ENCODE measurements at regions not wholly inside any gene's neighbourhood (a gene's known extent, or its start where the extent isn't known, plus 50 kb on each side); places are given as distances from the start of the nearest gene placed in this dataset.

DNA sequence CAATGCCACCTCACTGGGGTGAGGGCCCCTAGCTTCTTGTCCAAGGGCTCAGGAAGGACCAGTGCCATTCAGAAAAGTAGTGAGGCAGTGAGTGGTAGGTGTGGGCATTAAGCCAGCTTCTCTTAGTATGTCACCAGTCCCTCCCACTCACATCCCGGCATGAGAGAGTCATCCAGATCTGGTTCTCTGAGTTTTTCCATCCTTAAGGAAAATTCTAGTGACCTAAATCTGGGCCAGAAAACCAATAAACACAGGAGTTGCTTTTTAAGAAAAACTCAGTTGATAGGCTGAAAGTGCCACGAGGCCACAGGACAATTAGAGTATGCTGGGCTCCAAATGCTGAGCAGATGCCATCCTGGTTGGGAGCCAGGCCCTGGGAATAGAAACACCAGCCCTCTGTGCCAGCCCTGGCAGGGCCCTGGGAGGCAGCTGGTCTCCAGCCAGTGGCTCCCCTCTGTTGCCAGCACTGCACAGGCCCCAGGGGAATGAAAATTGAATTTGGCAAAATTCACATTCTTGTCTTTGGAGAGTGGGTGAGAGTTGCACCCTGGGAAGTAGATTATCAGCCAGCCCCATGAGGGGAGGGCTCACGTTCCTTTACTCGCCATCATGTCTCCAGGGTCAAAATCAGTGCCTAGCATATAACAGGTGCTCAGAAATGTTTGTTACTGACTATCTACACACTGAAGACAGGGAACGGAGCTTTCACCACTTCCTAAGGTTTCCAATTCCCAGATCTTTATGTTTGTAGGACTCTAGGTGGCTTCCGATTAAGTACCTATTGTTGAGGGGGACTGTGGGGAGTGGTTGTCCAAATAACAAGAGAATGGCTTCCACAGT, 52.8 kb downstream of the FAM43A start:
- Histone ChIP-seq H3K27me3 (ENCODE audit: low read depth, low read length) (no peaks in the 10 kb centered on the region), H3K9me3 (ENCODE audit: control insufficient read depth in 1 of 2, low read length in 2 of 2) (peaks cover 0 to 10% of the 10 kb centered on the region in 2 donors), H3K4me1 (ENCODE audit: control insufficient read depth in 1 of 2, insufficient read depth in 2 of 2, low read length in 2 of 2) (peaks cover 5 to 9% of the 10 kb centered on the region in 2 donors), H3K27ac (ENCODE audit: low read length) (no peak overlapping the region), H3K4me3 (ENCODE audit: low read depth in 1 of 2, low read length in 2 of 2) (no peak overlapping the region), H3K36me3 (ENCODE audit: control insufficient read depth in 1 of 2, insufficient read depth in 2 of 2, low read length in 2 of 2) (no peaks in the 10 kb centered on the region)

DNA sequence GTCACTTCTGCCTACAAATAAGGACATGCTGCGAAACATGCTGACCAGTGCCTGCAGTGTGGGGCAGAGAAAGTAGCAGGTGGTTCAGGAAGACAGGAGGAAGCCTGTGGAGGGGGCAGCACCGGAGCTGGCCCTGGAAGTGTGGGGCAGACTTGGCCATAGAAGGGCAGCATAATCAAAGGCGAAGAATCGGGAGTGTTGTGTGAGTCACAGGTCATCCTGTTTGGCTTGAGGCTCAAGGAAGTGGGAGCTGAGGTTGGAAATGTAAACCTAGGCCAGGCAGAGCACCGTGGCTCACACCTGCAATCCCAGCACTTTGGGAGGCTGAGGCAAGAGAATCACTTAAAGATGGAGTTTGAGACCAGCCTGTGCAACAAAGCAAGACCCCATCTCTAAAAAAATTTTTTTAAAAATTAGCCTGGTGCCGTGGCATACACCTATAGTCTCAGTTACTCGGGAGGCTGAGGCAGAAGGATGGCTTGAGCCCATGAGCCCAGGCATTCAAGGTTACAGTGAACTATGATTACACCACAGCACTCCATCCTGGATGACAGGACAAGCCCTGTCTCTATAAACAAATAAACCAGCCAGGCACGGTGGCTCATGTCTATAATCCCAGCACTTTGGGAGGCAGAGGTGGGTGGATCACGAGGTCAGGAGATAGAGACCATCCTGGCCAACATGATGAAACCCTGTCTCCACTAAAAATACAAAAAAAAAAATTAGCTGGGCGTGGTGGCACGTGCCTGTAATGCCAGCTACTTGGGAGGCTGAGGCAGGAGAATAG, 54.0 kb downstream of the FAM43A start:
- Histone ChIP-seq H3K9me3 (ENCODE audit: control insufficient read depth in 1 of 2, low read length in 2 of 2) (peaks cover 0 to 10% of the 10 kb centered on the region in 2 donors), H3K4me1 (ENCODE audit: control insufficient read depth in 1 of 2, insufficient read depth in 2 of 2, low read length in 2 of 2) (peaks cover 5 to 9% of the 10 kb centered on the region in 2 donors), H3K27ac (ENCODE audit: low read length) (no peak overlapping the region), H3K36me3 (ENCODE audit: control insufficient read depth in 1 of 2, insufficient read depth in 2 of 2, low read length in 2 of 2) (no peaks in the 10 kb centered on the region), H3K27me3 (ENCODE audit: low read depth, low read length) (no peaks in the 10 kb centered on the region), H3K4me3 (ENCODE audit: low read depth in 1 of 2, low read length in 2 of 2) (no peak overlapping the region)

DNA sequence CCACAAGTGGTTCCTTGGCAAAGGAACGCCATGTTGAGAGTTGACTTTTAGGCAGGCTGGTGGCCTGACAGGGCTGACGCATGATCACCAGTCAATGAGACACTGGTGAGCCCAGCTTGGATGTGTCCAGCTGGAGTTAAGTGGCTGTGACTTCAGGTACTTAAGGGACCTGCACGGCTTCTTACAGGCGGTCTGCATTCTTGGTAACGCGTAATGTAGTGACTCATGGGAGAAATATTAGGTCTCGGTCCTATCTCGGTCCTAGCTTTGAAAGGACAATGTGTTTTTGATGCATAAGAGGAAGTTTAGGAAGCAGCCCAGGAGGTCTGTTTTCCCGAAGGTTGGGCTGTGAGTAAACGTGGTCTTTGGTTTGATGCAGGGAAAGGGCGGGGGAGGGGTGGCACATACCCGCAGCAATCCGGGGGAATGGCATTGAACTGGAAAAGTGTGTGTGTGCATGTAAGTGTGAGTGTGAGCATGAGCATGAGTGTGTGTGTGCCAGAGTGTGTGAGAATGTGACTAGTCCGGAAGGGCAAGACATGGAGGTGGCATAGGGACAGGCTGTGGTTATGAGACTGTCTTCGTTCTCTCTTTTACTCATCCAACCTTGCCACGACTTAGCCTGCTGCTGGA, 55.3 kb downstream of the FAM43A start:
- Histone ChIP-seq H3K36me3 (ENCODE audit: control insufficient read depth in 1 of 2, insufficient read depth in 2 of 2, low read length in 2 of 2) (no peaks in the 10 kb centered on the region), H3K9me3 (ENCODE audit: control insufficient read depth in 1 of 2, low read length in 2 of 2) (no peaks in the 10 kb centered on the region), H3K27me3 (ENCODE audit: low read depth, low read length) (no peaks in the 10 kb centered on the region), H3K27ac (ENCODE audit: low read length) (no peak overlapping the region), H3K4me3 (ENCODE audit: low read depth in 1 of 2, low read length in 2 of 2) (no peak overlapping the region), H3K4me1 (ENCODE audit: control insufficient read depth in 1 of 2, insufficient read depth in 2 of 2, low read length in 2 of 2) (peaks cover 5 to 9% of the 10 kb centered on the region in 2 donors)

DNA sequence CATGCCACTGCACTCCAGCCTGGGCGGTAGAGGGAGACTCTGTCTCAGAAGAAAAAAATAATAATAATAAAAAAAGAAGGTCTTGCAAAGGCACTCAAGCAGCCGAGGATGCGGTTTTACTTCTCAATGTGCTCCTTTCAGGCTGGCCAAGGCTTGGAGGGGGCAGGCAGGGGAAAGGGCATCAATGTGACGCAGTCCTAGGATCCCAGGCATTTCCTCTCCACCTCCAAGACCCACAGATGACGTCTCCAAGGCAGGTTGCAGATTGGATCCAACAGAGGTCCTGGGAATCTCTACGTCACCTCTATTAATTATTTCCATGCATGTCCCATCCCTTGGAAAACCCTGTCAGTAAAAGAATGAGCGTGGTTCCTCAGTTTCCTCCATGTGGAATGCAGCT, 56.2 kb downstream of the FAM43A start:
- Histone ChIP-seq H3K27ac (ENCODE audit: low read length) (no peak overlapping the region), H3K36me3 (ENCODE audit: control insufficient read depth in 1 of 2, insufficient read depth in 2 of 2, low read length in 2 of 2) (no peaks in the 10 kb centered on the region), H3K27me3 (ENCODE audit: low read depth, low read length) (no peaks in the 10 kb centered on the region), H3K4me3 (ENCODE audit: low read depth in 1 of 2, low read length in 2 of 2) (no peak overlapping the region), H3K4me1 (ENCODE audit: control insufficient read depth in 1 of 2, insufficient read depth in 2 of 2, low read length in 2 of 2) (peaks cover 5 to 9% of the 10 kb centered on the region in 2 donors), H3K9me3 (ENCODE audit: control insufficient read depth in 1 of 2, low read length in 2 of 2) (no peaks in the 10 kb centered on the region)

DNA sequence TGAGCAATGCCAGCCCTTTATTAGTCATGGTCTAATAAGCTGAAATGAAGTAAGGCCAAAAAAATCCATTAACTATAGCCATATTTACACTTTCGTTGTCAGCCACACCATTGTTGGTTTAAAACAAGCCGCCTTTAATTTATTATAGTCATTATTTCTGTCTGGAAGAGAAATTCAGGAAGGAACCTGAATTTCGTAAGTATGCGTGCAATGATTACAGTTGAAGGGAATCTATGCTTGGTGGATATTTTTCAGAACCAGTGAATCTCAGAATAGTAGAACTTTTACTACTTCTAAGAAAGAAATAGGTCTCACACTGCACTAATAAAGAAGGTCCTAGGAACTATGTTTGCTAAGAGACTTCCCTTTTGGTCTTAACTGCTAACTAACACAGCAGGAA, 59.1 kb downstream of the FAM43A start:
- Histone ChIP-seq H3K27ac (ENCODE audit: low read length) (no peak overlapping the region), H3K27me3 (ENCODE audit: low read depth, low read length) (no peaks in the 10 kb centered on the region), H3K9me3 (ENCODE audit: control insufficient read depth in 1 of 2, low read length in 2 of 2) (no peaks in the 10 kb centered on the region), H3K4me1 (ENCODE audit: control insufficient read depth in 1 of 2, insufficient read depth in 2 of 2, low read length in 2 of 2) (no peaks in the 10 kb centered on the region), H3K4me3 (ENCODE audit: low read depth in 1 of 2, low read length in 2 of 2) (no peak overlapping the region), H3K36me3 (ENCODE audit: control insufficient read depth in 1 of 2, insufficient read depth in 2 of 2, low read length in 2 of 2) (no peaks in the 10 kb centered on the region)

DNA sequence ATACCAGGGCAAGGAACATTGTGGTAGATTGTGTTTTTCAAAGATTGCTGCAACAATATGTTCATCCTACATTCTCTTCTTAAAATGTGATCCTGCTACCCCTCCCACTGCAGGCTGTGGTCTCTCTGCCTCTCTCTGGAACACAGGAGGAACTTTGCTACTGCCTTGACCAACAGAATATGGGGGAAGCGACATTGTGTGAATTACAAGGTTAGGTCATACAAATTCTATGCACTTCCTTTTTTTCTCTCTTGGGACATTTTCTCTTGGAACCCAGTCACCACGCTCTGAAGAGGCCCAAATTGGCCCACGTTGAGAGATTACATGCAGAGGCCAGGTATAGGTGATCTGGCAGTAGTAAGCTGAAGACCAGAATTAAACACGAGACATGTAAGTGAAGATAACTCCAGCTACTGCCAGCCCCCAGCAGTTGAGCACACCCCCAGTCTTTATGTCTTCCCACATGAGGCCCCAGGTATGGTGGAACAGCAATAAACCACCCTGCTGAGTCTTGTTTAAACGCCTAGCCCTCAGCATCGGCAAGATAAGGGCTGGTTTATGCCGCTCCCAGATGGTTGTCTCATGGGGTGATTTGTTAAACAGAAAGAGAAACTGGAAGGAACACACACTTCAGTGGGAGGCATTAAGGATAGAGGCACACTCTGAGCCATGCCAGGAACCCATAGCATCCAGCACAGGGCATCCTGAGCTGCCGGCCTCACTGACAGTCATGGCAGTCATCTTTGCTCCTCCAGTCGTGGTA, 59.9 kb downstream of the FAM43A start:
- H3K4me3 ChIP-seq (ENCODE audit: low read depth in 1 of 2, low read length in 2 of 2): no peak overlapping the region
- H3K27me3 ChIP-seq (ENCODE audit: low read depth, low read length): no peaks in the 10 kb centered on the region
- no peaks in the 10 kb centered on the region for H3K36me3 ChIP-seq (ENCODE audit: control insufficient read depth in 1 of 2, insufficient read depth in 2 of 2, low read length in 2 of 2)
- no peaks in the 10 kb centered on the region for H3K4me1 ChIP-seq (ENCODE audit: control insufficient read depth in 1 of 2, insufficient read depth in 2 of 2, low read length in 2 of 2)
- H3K9me3 ChIP-seq (ENCODE audit: control insufficient read depth in 1 of 2, low read length in 2 of 2): no peaks in the 10 kb centered on the region
- no peak overlapping the region for H3K27ac ChIP-seq (ENCODE audit: low read length)

DNA sequence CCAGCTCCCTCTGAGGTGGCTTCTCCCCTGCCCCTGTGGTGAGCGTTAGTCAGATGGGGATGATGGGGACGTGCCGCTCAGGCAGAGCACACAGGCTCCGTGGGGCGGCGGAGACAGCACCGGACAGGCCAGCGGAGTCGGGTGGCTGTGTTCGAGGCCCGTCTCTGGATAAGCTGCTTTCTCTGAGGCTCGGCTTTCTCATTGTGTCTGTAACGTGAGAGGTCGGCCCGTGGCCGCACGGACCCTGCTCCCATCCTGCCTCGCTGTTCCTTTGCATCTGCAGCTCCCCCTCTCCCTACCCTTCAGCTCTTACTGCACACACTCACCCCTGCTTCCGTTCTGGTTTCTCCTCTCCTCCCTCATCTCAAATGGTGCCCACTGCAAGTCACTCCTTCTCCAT, 62.5 kb downstream of the FAM43A start:
- Histone ChIP-seq H3K27ac (ENCODE audit: low read length) (no peak overlapping the region), H3K9me3 (ENCODE audit: control insufficient read depth in 1 of 2, low read length in 2 of 2) (no peaks in the 10 kb centered on the region), H3K36me3 (ENCODE audit: control insufficient read depth in 1 of 2, insufficient read depth in 2 of 2, low read length in 2 of 2) (no peaks in the 10 kb centered on the region), H3K27me3 (ENCODE audit: low read depth, low read length) (no peaks in the 10 kb centered on the region), H3K4me1 (ENCODE audit: control insufficient read depth in 1 of 2, insufficient read depth in 2 of 2, low read length in 2 of 2) (no peaks in the 10 kb centered on the region), H3K4me3 (ENCODE audit: low read depth in 1 of 2, low read length in 2 of 2) (no peak overlapping the region)

DNA sequence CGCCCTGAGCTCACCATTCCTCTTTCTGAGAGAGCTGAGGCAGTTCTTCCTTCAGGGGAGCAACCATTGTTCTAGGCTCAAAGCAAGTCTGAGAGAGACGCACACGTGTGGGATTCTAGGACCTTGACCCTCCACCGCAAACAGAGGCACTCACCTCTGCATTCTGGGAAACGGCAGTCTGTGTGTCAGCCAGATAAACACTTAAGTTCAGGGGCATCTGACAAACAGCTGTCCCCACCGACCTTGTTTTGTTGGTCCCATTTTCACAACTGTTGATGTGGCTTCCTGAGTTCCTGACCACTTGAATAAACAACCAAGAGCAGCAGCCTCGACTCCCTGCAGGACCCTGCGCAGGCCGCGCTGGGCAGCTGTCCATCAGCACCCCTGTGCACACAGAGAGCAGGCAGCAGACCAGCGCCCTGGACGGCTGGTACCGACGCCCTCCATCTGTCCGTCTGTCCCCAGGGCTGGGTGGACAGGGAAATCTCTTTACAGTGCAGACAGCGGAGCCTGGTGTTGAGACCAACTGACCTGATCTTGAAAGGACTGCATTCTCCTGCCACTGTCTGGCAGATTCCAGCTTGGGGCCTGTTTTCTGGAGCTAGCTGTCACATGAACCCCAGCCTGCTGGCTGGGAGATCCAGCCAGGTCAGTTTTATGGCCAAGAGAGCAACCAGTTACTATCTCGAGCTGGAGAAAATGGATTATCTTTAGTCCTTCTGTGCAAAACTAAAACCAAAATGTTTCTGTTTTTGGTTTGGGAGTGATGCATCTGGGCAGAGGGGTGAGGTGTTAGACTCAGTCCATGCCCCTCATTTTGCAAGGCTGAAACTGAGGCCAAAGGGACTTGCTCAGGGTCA, 64.2 kb downstream of the FAM43A start:
- no peaks in the 10 kb centered on the region for H3K36me3 ChIP-seq (ENCODE audit: control insufficient read depth in 1 of 2, insufficient read depth in 2 of 2, low read length in 2 of 2)
- H3K4me3 ChIP-seq (ENCODE audit: low read depth in 1 of 2, low read length in 2 of 2): no peak overlapping the region
- H3K9me3 ChIP-seq (ENCODE audit: control insufficient read depth in 1 of 2, low read length in 2 of 2): no peaks in the 10 kb centered on the region
- H3K27me3 ChIP-seq (ENCODE audit: low read depth, low read length): peaks cover 4% of the 10 kb centered on the region
- H3K27ac ChIP-seq (ENCODE audit: low read length): no peak overlapping the region
- no peaks in the 10 kb centered on the region for H3K4me1 ChIP-seq (ENCODE audit: control insufficient read depth in 1 of 2, insufficient read depth in 2 of 2, low read length in 2 of 2)

DNA sequence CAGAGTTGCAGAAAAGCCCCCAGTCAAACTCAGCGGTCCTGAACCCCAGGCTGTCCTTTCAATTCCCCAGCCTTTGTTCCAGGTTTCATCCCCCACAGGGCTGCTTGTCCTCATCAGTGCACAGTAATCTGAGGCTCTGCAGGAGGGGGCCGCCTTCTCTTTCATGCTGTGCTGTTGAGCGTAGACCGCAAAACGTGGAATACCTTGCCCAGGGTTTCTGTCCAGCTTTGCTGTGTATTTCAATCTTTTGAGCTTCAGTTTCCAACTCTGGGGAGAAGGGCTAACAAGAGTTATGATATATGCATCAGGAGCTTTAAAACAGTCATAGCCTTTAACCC, 64.8 kb downstream of the FAM43A start:
- Histone ChIP-seq H3K4me3 (ENCODE audit: low read depth in 1 of 2, low read length in 2 of 2) (no peak overlapping the region), H3K27me3 (ENCODE audit: low read depth, low read length) (peaks cover 4% of the 10 kb centered on the region), H3K27ac (ENCODE audit: low read length) (no peak overlapping the region), H3K4me1 (ENCODE audit: control insufficient read depth in 1 of 2, insufficient read depth in 2 of 2, low read length in 2 of 2) (no peaks in the 10 kb centered on the region), H3K36me3 (ENCODE audit: control insufficient read depth in 1 of 2, insufficient read depth in 2 of 2, low read length in 2 of 2) (no peaks in the 10 kb centered on the region), H3K9me3 (ENCODE audit: control insufficient read depth in 1 of 2, low read length in 2 of 2) (no peaks in the 10 kb centered on the region)

DNA sequence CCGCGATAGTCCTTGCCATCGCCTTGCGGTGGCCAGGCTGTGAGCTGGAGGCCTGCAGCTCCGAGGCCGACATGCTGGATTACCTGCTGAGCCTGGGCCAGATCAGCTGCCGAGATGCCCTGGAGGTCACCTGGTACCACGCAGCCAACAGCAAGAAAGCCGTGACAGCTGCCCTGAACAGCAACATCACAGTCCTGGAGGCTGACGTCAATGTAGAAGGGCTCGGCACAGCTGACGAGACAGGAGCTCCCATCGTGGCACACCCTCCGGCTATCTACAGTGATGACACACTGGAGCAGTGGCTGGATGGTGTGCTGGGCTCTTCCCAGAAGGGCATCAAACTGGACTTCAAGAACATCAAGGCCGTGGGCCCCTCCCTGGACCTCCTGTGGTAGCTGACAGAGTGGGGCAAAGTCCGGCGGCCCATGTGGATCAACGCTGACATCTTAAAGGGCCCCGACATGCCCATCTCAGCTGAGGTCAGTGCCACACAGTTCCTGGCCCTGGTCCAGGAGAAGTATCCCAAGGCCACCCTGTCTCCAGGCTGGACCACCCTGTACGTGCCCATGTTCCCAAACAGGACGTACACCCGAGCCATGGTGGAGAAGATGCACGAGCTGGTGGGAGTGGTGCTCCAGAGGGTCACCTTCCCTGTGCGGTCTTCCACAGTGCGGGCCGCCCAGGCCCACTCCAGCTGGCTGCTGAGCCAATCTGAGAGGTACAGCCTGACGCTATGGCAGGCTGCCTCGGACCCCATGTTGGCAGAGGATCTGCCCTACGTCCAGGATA, 70.2 kb downstream of the FAM43A start:
- Histone ChIP-seq H3K27me3 (ENCODE audit: low read depth, low read length) (peaks cover 4% of the 10 kb centered on the region), H3K36me3 (ENCODE audit: control insufficient read depth in 1 of 2, insufficient read depth in 2 of 2, low read length in 2 of 2) (no peaks in the 10 kb centered on the region), H3K4me1 (ENCODE audit: control insufficient read depth in 1 of 2, insufficient read depth in 2 of 2, low read length in 2 of 2) (peaks cover 0 to 14% of the 10 kb centered on the region in 2 donors), H3K9me3 (ENCODE audit: control insufficient read depth in 1 of 2, low read length in 2 of 2) (no peaks in the 10 kb centered on the region), H3K27ac (ENCODE audit: low read length) (no peak overlapping the region), H3K4me3 (ENCODE audit: low read depth in 1 of 2, low read length in 2 of 2) (no peak overlapping the region)

Measured in muscle layer of duodenum (tissue), 2 donors.